ENCODE measurements at regions not wholly inside any gene's neighbourhood (a gene's known extent, or its start where the extent isn't known, plus 50 kb on each side); places are given as distances from the start of the nearest gene placed in this dataset.
"Not testable (repeated sequence)": the region's sequence is repeated elsewhere in the genome, so short reads cannot be mapped to it uniquely, and the experiment has no call there.

- RAD21 ChIA-PET (ENCODE audit: low non-redundant PET in 1 of 2, low total read pairs in 2 of 2, uncharacterized antibody in 2 of 2, unreplicated experiment in 2 of 2): no interaction called here
These were observed 180.6 kb downstream of the VSIG4 start for GRCh38 chrX:65859299-65859698.

GRCh38 chrX:65854437-65854836 lies 185.4 kb downstream of the VSIG4 start:
- H3K27ac ChIP-seq (ENCODE audit: low read depth, low read length); H3K27me3 ChIP-seq (ENCODE audit: insufficient read depth, low read length); CTCF ChIA-PET; H3K9ac ChIP-seq (ENCODE audit: low read length); H3K4me2 ChIP-seq (ENCODE audit: low read length); RAD21 ChIA-PET (ENCODE audit: low non-redundant PET in 1 of 2, low total read pairs in 2 of 2, uncharacterized antibody in 2 of 2, unreplicated experiment in 2 of 2); H2AFZ ChIP-seq (ENCODE audit: low read depth, low read length, poor library complexity, severe bottlenecking); H3K4me1 ChIP-seq (ENCODE audit: control insufficient read depth in 1 of 2, insufficient read depth in 2 of 2, low read length in 2 of 2); H3K79me2 ChIP-seq (ENCODE audit: insufficient read depth, low read length); H3K36me3 ChIP-seq (ENCODE audit: control insufficient read depth in 1 of 2, insufficient read depth in 2 of 2, low read length in 2 of 2); H3K9me3 ChIP-seq (ENCODE audit: control insufficient read depth in 1 of 2, insufficient read depth in 1 of 2, low read depth in 1 of 2, low read length in 2 of 2); DNase-seq (ENCODE audit: low read depth, low spot score); intact Hi-C loops (cut with micrococcal nuclease); ATAC-seq; BruUV-seq (replicated peaks); POLR2A ChIA-PET; H4K20me1 ChIP-seq (ENCODE audit: insufficient read depth); H3K4me3 ChIP-seq (replicated peaks in 1 of 2; ENCODE audit: low read depth in 1 of 2, low read length in 2 of 2); H3K9me2 ChIP-seq (ENCODE audit: insufficient read depth): not testable (repeated sequence)

More at GRCh38 chrX:65859299-65859698, 180.6 kb downstream of the VSIG4 start:
- DNase-seq (ENCODE audit: low read depth, low spot score): no peak
- no peaks in the 10 kb centered on the region for H3K4me1 ChIP-seq (ENCODE audit: control insufficient read depth in 1 of 2, insufficient read depth in 2 of 2, low read length in 2 of 2)
- no peaks in the 10 kb centered on the region for H3K36me3 ChIP-seq (ENCODE audit: control insufficient read depth in 1 of 2, insufficient read depth in 2 of 2, low read length in 2 of 2)
- no peak overlapping the region for H3K4me3 ChIP-seq (replicated peaks in 1 of 2; ENCODE audit: low read depth in 1 of 2, low read length in 2 of 2)
- H3K9me2 ChIP-seq (ENCODE audit: insufficient read depth): no peaks in the 10 kb centered on the region
- H2AFZ ChIP-seq (ENCODE audit: low read depth, low read length, poor library complexity, severe bottlenecking): no peak overlapping the region
- TF ChIP-seq JUND (IDR thresholded peaks at IDR 0.05): no peak
- TF ChIP-seq POLR2AphosphoS5 (IDR thresholded peaks at IDR 0.05; ENCODE audit: low read depth, low read length): no peak
- TF ChIP-seq SIN3A (IDR thresholded peaks at IDR 0.05; ENCODE audit: low read depth): no peak
- TF ChIP-seq EZH2phosphoT487 (IDR thresholded peaks at IDR 0.05; ENCODE audit: borderline replicate concordance): no peak
- no peak for TF ChIP-seq SRF (IDR thresholded peaks at IDR 0.05; ENCODE audit: low read depth)
- no peak for TF ChIP-seq ZNF274 (IDR thresholded peaks at IDR 0.05; ENCODE audit: low read depth, low read length)
- TF ChIP-seq, protein P1, sequence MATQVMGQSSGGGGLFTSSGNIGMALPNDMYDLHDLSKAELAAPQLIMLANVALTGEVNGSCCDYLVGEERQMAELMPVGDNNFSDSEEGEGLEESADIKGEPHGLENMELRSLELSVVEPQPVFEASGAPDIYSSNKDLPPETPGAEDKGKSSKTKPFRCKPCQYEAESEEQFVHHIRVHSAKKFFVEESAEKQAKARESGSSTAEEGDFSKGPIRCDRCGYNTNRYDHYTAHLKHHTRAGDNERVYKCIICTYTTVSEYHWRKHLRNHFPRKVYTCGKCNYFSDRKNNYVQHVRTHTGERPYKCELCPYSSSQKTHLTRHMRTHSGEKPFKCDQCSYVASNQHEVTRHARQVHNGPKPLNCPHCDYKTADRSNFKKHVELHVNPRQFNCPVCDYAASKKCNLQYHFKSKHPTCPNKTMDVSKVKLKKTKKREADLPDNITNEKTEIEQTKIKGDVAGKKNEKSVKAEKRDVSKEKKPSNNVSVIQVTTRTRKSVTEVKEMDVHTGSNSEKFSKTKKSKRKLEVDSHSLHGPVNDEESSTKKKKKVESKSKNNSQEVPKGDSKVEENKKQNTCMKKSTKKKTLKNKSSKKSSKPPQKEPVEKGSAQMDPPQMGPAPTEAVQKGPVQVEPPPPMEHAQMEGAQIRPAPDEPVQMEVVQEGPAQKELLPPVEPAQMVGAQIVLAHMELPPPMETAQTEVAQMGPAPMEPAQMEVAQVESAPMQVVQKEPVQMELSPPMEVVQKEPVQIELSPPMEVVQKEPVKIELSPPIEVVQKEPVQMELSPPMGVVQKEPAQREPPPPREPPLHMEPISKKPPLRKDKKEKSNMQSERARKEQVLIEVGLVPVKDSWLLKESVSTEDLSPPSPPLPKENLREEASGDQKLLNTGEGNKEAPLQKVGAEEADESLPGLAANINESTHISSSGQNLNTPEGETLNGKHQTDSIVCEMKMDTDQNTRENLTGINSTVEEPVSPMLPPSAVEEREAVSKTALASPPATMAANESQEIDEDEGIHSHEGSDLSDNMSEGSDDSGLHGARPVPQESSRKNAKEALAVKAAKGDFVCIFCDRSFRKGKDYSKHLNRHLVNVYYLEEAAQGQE (IDR thresholded peaks at IDR 0.05; ENCODE audit: low read depth): no peak
- TF ChIP-seq ATF3 (IDR thresholded peaks at IDR 0.05): no peak
- TF ChIP-seq, protein P2, sequence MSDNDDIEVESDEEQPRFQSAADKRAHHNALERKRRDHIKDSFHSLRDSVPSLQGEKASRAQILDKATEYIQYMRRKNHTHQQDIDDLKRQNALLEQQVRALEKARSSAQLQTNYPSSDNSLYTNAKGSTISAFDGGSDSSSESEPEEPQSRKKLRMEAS (IDR thresholded peaks at IDR 0.05): no peak
- no peak for TF ChIP-seq CBX3 (IDR thresholded peaks at IDR 0.05; ENCODE audit: low read depth)
- no peak for TF ChIP-seq CTCF (IDR thresholded peaks at IDR 0.05 in 2 of 3, conservative IDR thresholded peaks at IDR 0.05 in 1 of 3; ENCODE audit: borderline replicate concordance in 1 of 3, insufficient read depth in 1 of 3, low read depth in 2 of 3, low read length in 2 of 3)
- TF ChIP-seq RAD21 (IDR thresholded peaks at IDR 0.05; ENCODE audit: low read depth): no peak
- no peak for TF ChIP-seq YY1 (IDR thresholded peaks at IDR 0.05; ENCODE audit: extremely low read depth, insufficient replicate concordance, low read depth, low read length)
- no peak for TF ChIP-seq ELF1 (IDR thresholded peaks at IDR 0.05; ENCODE audit: borderline replicate concordance, low read depth)
- no peak for TF ChIP-seq EGR1 (IDR thresholded peaks at IDR 0.05; ENCODE audit: low read depth)
- no peak for TF ChIP-seq FOSL1 (IDR thresholded peaks at IDR 0.05; ENCODE audit: low read depth)
- no peaks in the 10 kb centered on the region for H4K20me1 ChIP-seq (ENCODE audit: insufficient read depth)
- no peak overlapping the region for H3K27ac ChIP-seq (ENCODE audit: low read depth, low read length)
- no peaks in the 10 kb centered on the region for H3K27me3 ChIP-seq (ENCODE audit: insufficient read depth, low read length)
- ChIA-PET CTCF (no interaction called here), POLR2A (no interaction called here)
- intact Hi-C loops (cut with micrococcal nuclease): no loop called here
- H3K79me2 ChIP-seq (ENCODE audit: insufficient read depth, low read length): no peaks in the 10 kb centered on the region
- H3K4me2 ChIP-seq (ENCODE audit: low read length): no peak overlapping the region
- no peak overlapping the region for H3K9ac ChIP-seq (ENCODE audit: low read length)
- no peak for ATAC-seq
- no TSS peak for BruUV-seq (replicated peaks)
- no peaks in the 10 kb centered on the region for H3K9me3 ChIP-seq (ENCODE audit: control insufficient read depth in 1 of 2, insufficient read depth in 1 of 2, low read depth in 1 of 2, low read length in 2 of 2)
